HFF-Myc (cell line): ENCODE measurements at regions not wholly inside any gene's neighbourhood (a gene's known extent, or its start where the extent isn't known, plus 50 kb on each side); places are given as distances from the start of the nearest gene placed in this dataset.

Experiments used
- DNase-seq: peaks from one replicate; pipeline ENCODE4 v3.0.0-alpha.2; 2011; ENCODE audit warnings: low read depth; ENCODE audit errors: extremely low read depth
- H3K4me3 ChIP-seq: replicated peaks from 2 replicates; pipeline ENCODE4 v1.5.1; 2011; ENCODE audit warnings: low read depth, mild to moderate bottlenecking, control low read depth, low read length
- CTCF ChIP-seq: IDR thresholded peaks from 2 replicates; pipeline ENCODE4 v1.5.1; 2012; ENCODE audit warnings: mild to moderate bottlenecking, low read depth, low read length, control low read depth; ENCODE audit errors: missing control alignments

- DNase-seq = no peak
- H3K4me3 ChIP-seq = no peak overlapping the region
- peak; percentile 2 for TF ChIP-seq CTCF
These were observed 402.5 kb upstream of the SLC24A2 start for GRCh38 chr9:20191228-20191840.

GRCh38 chr9:20189871-20190270, 401.0 kb upstream of the SLC24A2 start:
- no peak overlapping the region for H3K4me3 ChIP-seq
- no peak for DNase-seq
- TF ChIP-seq CTCF = no peak

- TF ChIP-seq CTCF = no peak
- no peak overlapping the region for H3K4me3 ChIP-seq
- no peak for DNase-seq
These were observed 400.0 kb upstream of the SLC24A2 start for GRCh38 chr9:20188616-20189369.

GRCh38 chr9:20187318-20187717, 398.5 kb upstream of the SLC24A2 start:
- TF ChIP-seq CTCF = no peak
- DNase-seq = no peak
- no peak overlapping the region for H3K4me3 ChIP-seq

- no peak overlapping the region for H3K4me3 ChIP-seq
- DNase-seq = no peak
- no peak for TF ChIP-seq CTCF
These were observed 398.0 kb upstream of the SLC24A2 start for GRCh38 chr9:20186823-20187222.

GRCh38 chr9:20186231-20186630, 397.4 kb upstream of the SLC24A2 start:
- DNase-seq = no peak
- no peak for TF ChIP-seq CTCF
- H3K4me3 ChIP-seq = no peak overlapping the region
